Occipital lobe (tissue), 1 donor: ENCODE measurements at regions not wholly inside any gene's neighbourhood (a gene's known extent, or its start where the extent isn't known, plus 50 kb on each side); places are given as distances from the start of the nearest gene placed in this dataset.

Experiments used
- DNase-seq: peaks from one replicate; lab custom pipeline; 2025; lab: John Stamatoyannopoulos, UW

DNA sequence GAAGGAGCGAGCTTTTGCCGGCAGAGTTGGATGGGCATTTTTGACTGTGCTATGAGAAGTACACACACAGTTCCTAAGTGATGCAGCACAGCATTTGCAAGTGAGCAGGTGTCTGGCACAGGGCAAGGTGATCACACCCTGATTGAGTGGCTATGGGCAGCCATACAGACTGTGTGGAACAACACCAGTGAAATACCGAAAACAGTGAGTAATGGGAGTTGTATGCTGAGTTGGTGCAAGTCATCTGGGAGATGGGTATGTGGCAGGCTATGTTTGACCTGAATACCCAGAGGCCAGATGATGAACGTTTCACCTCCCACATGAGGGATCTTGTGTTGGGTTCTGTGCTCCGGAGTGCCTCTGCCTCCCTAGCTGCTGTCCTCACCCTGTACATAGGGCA is 53.5 kb upstream of the TIPARP start:
- DNase-seq: no peak

DNA sequence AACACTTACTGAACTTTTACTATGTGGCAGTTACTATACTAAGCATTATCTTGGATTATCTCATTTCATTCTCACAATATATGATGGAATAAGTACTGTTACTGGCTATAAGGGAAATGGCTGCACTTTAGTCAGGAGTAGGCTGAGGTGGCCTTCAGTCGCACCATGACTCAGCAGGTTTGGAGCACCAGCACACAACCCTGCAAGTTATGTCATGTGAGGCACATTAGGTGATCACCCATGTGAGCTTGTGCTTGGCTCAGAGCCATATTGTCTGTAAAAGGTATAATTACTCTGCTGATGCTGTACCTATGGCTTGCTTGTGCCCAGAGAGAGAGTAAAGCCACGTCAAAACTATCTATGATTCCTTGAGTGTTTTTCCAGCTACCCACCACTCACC is 54.1 kb upstream of the TIPARP start:
- DNase-seq: no peak

DNA sequence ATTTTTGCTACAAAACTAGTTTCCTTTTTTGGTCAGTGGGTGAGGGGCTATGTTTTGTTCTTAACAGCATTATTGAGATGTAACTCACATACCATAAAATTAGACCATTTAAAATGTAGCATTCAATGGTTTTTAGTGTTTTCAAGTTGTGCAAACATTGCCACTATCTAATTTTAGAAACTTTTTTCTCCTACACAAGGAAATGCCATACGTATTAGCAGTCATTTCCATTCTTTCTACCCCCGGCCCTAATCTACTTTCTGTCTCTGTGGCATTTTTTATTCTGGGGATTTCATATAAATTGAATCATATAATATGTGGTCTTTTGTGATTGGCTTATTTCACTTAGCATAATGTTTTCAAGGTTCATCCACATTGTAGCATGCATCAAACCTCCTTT is 55.0 kb upstream of the TIPARP start:
- no peak for DNase-seq

DNA sequence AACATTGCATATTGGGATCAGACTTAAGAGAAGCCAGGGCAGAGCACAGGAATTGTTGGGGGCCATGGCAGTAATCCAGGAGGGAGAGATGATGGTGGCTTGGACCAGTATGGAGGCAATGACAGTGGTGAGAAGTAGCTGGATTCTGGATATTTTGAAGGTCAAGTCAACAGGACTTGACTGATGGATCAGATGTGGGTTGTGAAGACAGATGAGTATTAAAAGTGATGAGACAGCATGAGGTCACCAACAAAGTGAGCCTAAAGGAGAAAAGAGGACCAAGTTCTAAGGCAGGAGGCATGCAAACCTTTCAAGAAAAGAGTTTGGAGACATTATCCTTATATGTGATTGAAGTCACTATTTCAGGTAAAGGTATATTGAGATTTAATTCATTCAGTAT is 56.6 kb upstream of the TIPARP start:
- DNase-seq: no peak

DNA sequence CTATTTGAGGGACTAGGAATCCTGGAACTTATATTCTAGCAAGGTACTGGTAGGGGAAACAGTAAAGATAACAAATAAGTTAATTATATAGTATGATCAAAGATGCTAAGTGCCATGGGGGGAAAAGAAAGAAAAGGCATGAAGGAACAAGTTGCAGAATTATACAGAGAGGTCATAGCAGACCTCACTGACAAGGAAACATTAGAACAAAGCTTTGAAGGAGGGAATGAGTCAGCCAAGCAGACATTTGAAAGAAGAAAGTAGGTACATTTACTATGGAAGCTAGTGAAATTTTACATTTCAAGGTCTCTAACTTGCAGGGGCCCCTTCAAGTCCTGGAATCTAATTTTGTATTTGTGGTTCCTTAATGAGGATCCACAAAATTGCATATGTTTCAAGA is 57.2 kb upstream of the TIPARP start:
- no peak for DNase-seq

DNA sequence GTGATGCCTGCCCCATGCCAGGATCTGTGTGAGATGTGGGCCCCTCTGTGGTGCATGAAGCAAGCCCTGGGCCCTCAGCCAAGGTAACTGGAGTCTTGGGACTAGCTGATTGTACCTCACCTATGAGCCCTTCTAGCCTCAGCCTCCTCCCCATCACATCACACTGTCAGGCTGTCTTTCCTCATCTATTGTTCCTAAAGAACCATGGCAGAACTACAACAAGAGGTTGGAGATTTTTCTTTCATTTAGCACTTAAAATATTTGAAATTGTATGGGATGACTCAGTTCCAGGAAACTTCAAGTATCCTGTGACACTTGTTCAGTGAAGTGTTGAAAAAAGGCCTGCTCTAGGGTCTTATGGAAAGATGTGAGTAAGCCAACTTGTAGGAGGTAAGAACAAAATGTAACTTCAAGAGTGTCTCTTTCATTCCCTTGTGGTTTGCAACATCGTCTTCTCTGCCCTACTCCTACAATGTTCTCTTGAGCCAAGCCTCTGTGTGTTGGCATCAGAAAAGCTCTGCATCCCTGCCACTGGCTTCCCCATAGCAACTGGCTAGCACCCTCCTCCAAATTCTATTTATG is 58.7 kb upstream of the TIPARP start:
- DNase-seq: peak; percentile 59

DNA sequence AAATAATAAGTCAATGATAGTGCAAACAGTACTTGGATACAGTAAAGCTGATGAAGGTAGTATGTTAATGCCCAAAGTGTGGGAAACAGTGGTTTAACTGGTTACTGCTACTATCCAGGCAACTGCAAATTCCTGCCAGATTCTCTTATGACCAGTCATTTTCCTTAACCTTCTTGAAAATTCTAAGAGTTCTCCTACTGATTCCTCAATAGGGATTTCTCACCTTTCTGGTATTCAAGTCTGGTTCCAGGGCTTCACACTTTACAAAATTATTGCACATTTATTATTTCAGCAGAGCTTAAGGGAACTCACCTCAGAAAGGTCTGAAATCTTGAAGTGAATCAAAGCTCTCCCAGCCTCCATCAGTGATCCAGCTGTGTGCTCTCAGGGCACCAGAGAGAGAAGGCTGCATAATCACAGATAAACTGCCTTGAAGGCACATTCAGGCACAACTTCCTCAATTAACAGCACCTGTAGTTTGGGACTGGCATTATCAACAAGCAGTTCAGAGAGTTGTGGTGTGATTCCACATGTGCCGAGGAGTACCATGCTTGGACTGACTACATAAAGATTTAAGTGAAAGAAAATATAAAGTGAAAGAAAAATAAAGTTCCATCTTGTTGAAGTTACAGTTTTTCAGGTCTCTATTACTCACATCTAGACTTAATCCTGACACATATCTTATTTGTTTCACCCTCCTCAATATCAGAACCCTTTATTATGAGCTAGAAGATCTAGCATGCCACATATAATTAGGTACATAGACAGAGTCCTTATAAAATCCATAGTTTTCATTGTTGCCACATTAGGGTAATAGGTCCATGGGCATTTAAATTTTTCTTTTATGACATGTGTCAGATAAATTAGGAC is 59.5 kb upstream of the TIPARP start:
- no peak for DNase-seq

DNA sequence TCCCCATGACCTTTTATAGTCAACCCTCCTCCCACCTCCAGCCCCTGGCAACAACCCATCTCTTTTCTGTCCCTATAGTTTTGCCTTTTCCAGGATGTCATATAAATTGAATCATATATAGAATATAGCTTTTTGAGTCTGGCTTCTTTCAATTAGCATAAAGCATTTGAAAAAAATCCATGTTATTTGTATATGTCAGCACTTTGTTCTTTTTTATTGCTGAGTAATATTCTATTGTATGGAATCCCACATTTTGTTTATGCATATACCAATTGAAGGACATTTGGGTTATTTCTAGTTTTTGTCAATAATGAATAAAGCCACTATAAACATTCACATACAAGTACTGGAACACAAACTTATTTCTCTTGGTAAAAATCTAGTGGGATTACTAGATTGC is 58.0 kb upstream of the SSR3 start:
- DNase-seq: no peak

DNA sequence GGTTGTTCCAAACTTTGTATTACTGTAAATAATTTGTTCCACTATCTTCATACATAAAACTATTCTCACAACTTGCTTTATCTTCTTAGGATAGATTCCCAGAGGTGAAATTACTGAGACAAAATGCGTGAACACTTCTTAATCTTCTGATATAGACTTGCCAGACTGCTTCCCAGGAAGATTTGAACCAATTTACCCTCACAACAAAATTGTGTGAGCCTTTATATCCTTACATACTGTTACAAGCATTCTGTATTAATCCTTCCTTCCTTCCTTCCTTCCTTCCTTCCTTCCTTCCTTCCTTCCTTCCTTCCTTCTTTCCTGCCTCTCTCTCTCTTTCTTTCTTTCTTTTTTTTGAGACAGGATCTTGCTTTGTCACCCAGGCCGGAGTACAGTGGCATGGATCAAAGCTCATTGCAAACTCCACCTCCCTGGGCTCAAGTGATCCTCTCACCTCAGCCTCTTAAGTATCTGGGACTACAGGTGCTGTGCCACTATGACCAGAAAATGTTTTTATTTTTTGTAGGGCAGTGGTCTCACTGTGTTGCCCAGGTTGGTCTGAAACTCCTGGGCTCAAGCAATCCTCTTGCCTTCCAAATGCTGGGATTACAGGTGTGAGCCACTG is 57.1 kb upstream of the SSR3 start:
- DNase-seq: no peak

DNA sequence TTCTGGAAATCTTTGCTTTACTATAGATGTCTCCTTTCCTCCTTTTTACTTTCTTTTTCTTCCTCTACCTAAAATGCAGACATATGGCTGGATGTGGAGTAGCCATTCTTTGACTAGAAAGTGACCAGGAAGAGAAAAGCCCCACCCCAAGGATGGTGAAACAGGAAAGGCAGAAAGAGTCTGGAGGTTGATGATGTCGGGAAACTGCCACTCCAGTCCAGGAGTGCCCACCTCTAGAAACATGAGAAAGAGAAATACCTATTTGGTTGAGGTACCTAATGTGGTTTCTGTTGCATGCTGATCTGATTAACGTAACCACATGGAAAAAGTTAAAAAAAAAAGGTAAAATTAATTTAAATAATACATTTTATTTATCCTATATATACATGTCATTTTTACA is 55.2 kb upstream of the SSR3 start:
- no peak for DNase-seq

DNA sequence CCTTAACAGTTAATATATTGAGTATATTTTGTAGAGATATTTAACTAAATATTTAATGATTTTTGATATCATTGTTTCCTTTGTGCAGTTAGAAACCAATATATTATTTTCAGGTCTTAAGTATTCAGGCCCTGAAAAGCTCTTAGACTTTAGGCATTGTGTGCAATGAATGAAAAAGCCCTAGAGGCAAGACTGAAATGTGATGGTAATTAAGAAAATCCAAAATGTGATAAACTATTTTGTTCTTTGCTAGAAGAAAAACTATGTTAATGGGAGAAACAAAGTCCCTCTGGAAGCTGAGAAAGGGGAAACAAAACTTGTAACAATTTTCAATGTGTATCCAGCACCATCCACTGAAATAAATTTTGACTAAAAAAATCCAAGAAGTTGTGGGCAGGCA is 54.6 kb upstream of the SSR3 start:
- DNase-seq: no peak

DNA sequence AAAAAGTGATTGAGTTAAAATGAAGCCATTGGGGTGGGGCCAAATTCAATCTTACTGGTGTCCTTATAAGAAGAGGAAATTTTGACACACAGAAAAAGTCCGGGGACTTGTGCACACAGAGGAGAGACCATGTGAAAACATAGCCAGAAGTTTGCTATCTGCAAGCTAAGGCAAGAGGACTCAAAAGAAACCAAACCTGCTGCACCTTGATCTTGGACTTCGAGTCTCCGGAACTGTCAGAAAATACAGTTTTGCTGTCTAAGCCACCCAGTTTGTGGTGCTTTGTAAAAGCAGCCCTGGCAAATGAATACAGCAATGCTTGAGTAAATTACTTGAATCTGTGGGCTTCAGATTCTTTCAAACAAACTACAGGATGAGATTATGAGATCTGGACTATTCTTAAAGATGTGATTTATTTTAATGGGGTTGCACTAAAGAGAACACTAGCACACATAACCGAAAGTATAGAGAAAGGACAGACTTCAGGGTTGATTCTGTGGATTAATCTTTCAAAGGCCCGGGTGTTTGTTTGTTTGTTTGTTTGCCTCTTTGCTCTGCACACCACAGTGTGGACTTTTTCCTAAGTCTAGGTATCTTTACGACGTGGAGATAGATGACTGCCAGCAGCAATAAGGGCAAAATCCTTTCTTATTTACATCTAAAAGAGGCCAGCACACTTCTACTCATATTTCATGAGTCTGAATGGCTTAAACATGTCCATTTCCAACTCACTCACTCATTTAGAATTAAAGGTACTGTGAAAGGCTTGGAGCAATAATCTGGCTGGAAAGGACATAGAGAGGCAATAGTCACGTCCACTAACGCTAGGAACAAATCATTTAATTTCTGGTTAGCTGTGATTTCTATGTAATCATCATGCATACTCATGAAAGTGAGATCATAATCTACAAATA is 53.9 kb upstream of the SSR3 start:
- DNase-seq: no peak

DNA sequence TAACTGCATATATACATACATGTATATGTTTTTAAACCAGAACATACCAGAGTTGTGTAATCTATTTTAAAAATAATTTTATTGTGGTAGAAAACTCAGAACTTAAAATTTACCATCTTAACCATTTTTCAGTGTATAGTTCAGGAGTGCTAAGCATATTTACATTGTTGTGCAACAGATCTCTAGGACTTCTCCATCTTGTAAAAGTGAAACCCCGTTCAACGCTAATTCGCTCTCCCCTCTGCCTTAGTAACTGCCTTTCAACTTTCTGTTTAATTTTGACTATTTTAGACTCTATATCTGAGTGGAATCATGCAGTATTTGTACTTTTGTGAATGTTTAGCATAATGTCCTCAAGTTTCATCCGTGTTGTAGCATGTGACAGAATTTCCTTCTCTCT is 51.8 kb upstream of the SSR3 start:
- DNase-seq: no peak

DNA sequence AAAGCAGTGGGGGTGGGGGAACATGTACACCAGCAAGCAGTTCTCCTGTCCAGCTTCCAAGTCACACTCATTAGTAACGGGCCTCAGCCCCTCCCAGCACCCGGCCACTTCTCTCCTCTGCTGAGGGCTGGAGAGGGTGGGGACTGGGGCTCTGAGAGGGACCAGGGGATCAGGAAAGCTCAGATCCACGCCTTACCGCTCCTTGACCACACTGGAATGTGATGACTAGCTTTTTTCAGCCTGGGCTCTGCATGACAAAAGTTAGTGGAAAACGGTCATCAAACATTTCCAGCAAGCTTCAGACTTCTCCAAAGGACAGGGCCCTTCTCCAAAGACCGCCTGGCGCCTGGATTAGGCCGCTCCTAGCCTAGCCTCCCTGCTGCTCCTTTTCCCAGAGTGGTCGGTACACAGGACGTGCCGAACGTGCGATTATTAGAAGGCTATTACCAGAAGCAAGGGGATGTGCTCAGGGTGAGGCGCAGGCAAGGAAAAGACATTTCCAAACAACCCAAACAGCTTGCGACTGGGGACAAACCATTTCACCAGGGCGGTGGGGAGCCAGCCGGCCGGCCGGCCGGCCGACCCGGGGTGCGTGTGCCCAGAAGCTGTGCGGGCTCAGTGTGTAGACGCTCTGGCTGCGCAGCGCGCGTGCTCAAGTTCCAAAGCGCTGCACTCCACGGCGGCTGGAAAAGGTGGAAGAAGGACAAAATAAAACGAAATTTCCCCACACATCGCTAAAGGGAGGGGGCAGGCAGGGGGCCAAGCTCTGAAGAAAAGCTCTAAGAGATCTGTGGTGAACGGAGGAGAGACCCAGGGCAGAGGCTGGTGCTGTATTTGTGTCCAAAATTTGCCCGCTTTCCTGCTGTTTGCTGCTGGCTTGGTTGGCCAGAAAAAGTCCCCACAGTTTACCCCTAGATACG is 51.0 kb upstream of the SSR3 start:
- DNase-seq: no peak

DNA sequence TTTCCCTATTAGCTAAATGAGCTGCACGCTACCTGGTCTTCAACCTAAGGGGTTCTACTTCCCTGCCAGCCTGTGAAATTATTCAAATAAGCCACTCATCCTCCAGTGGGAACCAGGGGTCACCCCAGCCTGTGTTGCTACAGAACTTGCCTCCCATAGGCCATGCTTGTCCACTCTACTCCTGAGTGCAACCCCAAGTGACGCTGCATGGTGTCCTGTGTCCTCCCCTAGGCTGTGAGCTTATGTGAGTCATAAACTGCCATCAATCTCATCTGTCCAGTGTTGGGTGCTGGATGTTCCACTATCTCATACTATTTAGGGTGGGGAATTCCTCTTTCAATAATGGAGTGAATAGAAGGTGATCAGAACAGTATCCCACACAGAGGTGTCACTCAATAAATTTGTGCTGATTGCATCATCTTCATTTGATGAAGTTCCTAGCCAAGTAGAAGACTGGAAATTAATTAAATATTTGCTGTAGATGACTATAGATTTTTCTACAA is 49.8 kb upstream of the SSR3 start:
- no peak for DNase-seq
